Prostate gland (tissue), 2 donors: ENCODE measurements at regions not wholly inside any gene's neighbourhood (a gene's known extent, or its start where the extent isn't known, plus 50 kb on each side); places are given as distances from the start of the nearest gene placed in this dataset.

ENCODE experiments used
- DNase-seq: peaks from one replicate; pipeline ENCODE4 v3.0.0-alpha.2; 2019; ENCODE audit warnings: low spot score
- H3K27ac ChIP-seq, 2 donors: fragments of 200-600 bp; sonication (generic); 2 replicates each; pipeline ENCODE4 v1.5.1; 2017 to 2019
- H3K27me3 ChIP-seq: fragments of 200-600 bp; sonication (generic); replicated peaks from 2 replicates; pipeline ENCODE4 v1.5.1; 2019; ENCODE audit not compliant: insufficient read depth
- H3K36me3 ChIP-seq, 2 donors: fragments of 200-600 bp; sonication (generic); 1 replicate in 1 of 2; 2 replicates in 1 of 2; pipeline versions ENCODE4 v1.5.1 to v1.8.1; 2017 to 2019
- H3K4me1 ChIP-seq: fragments of 200-600 bp; sonication (generic); replicated peaks from 2 replicates; pipeline ENCODE4 v1.5.1; 2019
- H3K4me3 ChIP-seq, 2 donors: fragments of 200-600 bp; sonication (generic); 2 replicates each; pipeline ENCODE4 v1.5.1; 2017 to 2019
- H3K9me3 ChIP-seq: fragments of 200-600 bp; sonication (generic); 2 replicates; pipeline ENCODE4 v1.5.1; 2017
- POLR2A ChIP-seq: fragments of 450-650 bp; IDR thresholded peaks from one replicate; pipeline ENCODE4 v1.6.1; 2016; ENCODE audit warnings: antibody characterized with exemption, mild to moderate bottlenecking
- POLR2AphosphoS5 ChIP-seq: sonication (generic); formaldehyde crosslinking; IDR thresholded peaks from one replicate; pipeline ENCODE4 v1.6.1; 2017; ENCODE audit warnings: antibody characterized with exemption
- WGBS: methylation state at CpG from one replicate; pipeline ENCODE4 v1.1.5; 2018; 5-methylcytosine and 5-hydroxymethylcytosine counted together
- intact Hi-C: fragments of 100-400 bp; cut with DNase I; formaldehyde crosslinking; loops from one replicate; pipeline ENCODE4 v1.14.2; 2022
- TF ChIP-seq, protein P1 (sequence below), 4 experiments: fragments of 200-600 bp in 2 of 4; fragments of 450-650 bp in 2 of 4; sonication (generic) in 2 of 4; IDR thresholded peaks; 1 replicate in 3 of 4; 2 replicates in 1 of 4; pipeline ENCODE4 v1.5.1; 2016 to 2019; ENCODE audit warnings: antibody characterized with exemption in 4 of 4, mild to moderate bottlenecking in 2 of 4, moderate library complexity in 2 of 4

DNA sequence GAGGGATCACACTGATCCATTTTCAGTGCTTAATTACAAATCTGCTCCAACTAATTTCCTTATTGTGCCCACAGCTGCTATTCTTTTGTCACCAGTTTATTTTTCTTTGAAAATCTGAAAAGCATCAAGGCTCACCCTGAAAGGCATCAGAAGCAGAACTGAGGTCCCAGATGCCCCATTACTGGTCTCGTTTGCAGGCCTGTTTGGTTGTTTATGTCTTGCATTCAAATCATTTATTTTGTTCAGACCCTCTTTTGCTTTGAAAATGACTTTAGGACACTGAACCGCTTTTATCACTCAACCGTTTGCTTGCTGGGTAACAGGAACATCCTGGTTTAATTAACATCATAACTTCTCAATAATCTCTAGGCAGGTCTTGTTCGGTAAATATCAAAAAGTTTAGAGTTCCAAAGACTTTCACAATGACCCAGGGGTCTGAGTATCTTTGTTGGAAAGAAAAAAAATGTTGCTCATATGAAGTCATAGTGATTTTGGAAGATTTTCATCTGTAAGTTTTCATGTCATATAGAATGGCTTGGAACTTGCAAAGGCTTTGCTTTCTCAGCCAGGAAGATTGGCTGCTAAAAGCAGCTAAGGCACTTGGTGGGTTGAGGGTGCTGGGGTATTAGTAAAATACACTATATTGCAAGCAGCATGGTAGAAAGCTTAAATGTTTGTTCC lies 398.3 kb upstream of the NPVF start:
- H3K27ac ChIP-seq, result no peak overlapping the region
- no peaks in the 10 kb centered on the region for H3K4me1 ChIP-seq
- H3K27me3 ChIP-seq, result no peaks in the 10 kb centered on the region
- H3K4me3 ChIP-seq, result no peak overlapping the region
- intact Hi-C loops, result no loop called here
- H3K9me3 ChIP-seq, result no peaks in the 10 kb centered on the region
- 74% methylated on average over 4 of the region's 4 CpGs for WGBS
- H3K36me3 ChIP-seq, result no peaks in the 10 kb centered on the region
- no peak for DNase-seq
- TF ChIP-seq POLR2A (no peak), POLR2AphosphoS5 (no peak)

DNA sequence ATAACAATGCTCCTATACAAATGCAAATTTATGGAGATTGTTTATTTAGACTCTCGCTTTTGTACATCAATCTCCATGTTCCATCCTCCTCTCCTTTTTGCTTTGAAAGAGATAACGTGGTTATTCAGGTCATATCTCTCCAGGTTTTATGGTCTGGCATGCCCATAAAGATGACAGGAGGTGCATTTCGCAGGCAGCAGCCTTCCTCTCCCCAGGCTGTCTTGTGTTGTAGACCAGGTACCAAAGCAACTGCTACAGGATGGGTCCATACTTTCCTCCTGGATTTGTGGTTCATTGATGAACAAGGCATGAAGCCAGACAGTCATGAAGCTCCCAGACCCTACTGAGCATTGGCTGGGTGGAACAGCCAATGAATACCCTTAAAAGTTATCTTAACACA lies 400.2 kb upstream of the NPVF start:
- H3K27ac ChIP-seq, result no peak overlapping the region
- H3K36me3 ChIP-seq, result no peaks in the 10 kb centered on the region
- no peak overlapping the region for H3K4me3 ChIP-seq
- WGBS, result 55% methylated on average over 3 of the region's 3 CpGs
- TF ChIP-seq, protein P1, sequence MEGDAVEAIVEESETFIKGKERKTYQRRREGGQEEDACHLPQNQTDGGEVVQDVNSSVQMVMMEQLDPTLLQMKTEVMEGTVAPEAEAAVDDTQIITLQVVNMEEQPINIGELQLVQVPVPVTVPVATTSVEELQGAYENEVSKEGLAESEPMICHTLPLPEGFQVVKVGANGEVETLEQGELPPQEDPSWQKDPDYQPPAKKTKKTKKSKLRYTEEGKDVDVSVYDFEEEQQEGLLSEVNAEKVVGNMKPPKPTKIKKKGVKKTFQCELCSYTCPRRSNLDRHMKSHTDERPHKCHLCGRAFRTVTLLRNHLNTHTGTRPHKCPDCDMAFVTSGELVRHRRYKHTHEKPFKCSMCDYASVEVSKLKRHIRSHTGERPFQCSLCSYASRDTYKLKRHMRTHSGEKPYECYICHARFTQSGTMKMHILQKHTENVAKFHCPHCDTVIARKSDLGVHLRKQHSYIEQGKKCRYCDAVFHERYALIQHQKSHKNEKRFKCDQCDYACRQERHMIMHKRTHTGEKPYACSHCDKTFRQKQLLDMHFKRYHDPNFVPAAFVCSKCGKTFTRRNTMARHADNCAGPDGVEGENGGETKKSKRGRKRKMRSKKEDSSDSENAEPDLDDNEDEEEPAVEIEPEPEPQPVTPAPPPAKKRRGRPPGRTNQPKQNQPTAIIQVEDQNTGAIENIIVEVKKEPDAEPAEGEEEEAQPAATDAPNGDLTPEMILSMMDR (IDR thresholded peaks at IDR 0.05), result no peak
- TF ChIP-seq POLR2A (no peak), POLR2AphosphoS5 (no peak)
- H3K9me3 ChIP-seq, result no peaks in the 10 kb centered on the region
- no peak for DNase-seq
- H3K27me3 ChIP-seq, result no peaks in the 10 kb centered on the region
- intact Hi-C loops, result no loop called here
- H3K4me1 ChIP-seq, result no peaks in the 10 kb centered on the region

DNA sequence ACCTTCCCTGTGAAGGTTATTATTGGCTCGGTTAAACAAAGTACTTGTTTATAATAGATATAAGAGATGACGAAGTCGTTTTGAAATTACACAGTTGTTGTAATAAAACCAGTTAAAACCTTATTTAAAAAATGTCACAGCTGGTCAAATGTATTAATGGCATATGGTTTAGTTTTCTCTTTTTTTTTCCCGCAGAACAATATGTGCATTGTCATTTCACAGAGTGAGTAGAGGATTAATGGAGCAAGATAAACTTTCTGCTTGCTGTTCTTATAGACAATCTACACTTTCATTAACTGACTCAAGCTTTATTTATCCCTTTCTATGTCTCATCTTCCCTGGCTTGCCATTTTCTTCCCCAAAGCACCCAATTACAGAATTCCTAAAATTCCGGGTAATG lies 404.3 kb upstream of the NPVF start:
- Histone ChIP-seq H3K36me3 (no peaks in the 10 kb centered on the region), H3K4me1 (no peaks in the 10 kb centered on the region), H3K9me3 (no peaks in the 10 kb centered on the region), H3K27ac (no peak overlapping the region), H3K4me3 (no peak overlapping the region), H3K27me3 (no peaks in the 10 kb centered on the region)
- no peak for TF ChIP-seq POLR2A
- TF ChIP-seq, protein P1 (IDR thresholded peaks at IDR 0.05), result no peak
- no peak for TF ChIP-seq POLR2AphosphoS5
- DNase-seq, result no peak
- intact Hi-C loops, result no loop called here
- 35% methylated on average over 5 of the region's 5 CpGs for WGBS

DNA sequence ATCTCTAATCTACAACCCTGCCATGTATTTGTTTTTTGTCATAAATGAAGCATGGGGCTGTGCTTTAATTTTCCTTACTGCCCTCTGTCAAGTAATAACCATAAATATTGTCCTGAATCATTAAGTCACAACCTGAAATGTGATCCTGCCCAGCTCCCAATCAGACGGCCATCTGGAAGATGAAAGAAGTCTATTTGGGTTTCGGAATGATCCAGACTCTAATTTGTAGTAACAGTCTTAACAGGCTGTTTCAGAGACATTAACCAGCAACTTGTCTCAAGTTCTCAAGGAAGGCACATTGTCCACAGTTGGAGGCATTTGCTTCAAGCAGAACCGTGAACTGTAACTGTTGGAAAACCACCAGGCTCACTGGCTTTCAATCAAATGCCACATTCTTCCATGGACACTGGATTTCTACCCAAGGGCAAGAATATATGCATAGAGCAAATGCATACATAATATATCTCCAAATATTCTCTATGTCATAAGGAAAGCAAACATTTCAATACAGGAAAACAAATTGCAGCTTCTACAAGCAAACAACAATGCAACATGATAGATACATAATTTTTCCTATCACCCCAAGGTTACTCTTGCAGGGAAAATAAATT lies 405.2 kb upstream of the NPVF start:
- no peak for DNase-seq
- Histone ChIP-seq H3K27me3 (no peaks in the 10 kb centered on the region), H3K9me3 (no peaks in the 10 kb centered on the region), H3K4me3 (no peak overlapping the region), H3K27ac (no peak overlapping the region), H3K36me3 (no peaks in the 10 kb centered on the region), H3K4me1 (no peaks in the 10 kb centered on the region)
- intact Hi-C loops, result no loop called here
- TF ChIP-seq POLR2A, result no peak
- no peak for TF ChIP-seq POLR2AphosphoS5
- TF ChIP-seq, protein P1 (IDR thresholded peaks at IDR 0.05), result no peak
- WGBS, result 69% methylated on average over 3 of the region's 3 CpGs

DNA sequence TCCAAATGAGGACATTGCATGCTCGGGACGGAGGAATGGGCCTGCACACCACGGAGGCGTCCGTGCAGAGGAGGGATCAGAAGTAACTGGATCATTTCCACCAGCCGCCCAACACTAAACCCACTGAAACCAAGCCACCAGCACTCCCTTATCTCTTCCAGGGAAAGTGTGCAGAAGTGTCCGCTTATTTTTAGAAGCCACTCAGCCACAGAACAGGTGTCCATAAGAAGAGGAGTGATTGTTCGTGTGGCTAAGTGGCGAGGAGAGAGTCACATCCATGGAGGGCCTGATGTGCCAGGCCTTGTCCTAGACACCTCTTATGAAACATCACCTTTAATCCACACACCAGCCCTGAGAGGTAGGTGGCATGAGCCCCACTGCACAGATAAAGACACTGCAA lies 407.9 kb upstream of the NPVF start:
- H3K36me3 ChIP-seq, result no peaks in the 10 kb centered on the region
- DNase-seq, result no peak
- no peak overlapping the region for H3K27ac ChIP-seq
- no peak for TF ChIP-seq POLR2A
- no peak for TF ChIP-seq POLR2AphosphoS5
- TF ChIP-seq, protein P1 (IDR thresholded peaks at IDR 0.05), result no peak
- no peaks in the 10 kb centered on the region for H3K27me3 ChIP-seq
- H3K9me3 ChIP-seq, result no peaks in the 10 kb centered on the region
- 97% methylated on average over 9 of the region's 9 CpGs for WGBS
- H3K4me1 ChIP-seq, result no peaks in the 10 kb centered on the region
- no peak overlapping the region for H3K4me3 ChIP-seq
- intact Hi-C loops, result no loop called here
